IMR-90 (cell line): ENCODE measurements at regions not wholly inside any gene's neighbourhood (a gene's known extent, or its start where the extent isn't known, plus 50 kb on each side); places are given as distances from the start of the nearest gene placed in this dataset.

Source experiments
- ATAC-seq: fragments of 200-7000 bp; cut with Tn5 transposase; 2 replicates; pipeline ENCODE4 v1.9.1; 2020; ENCODE audit warnings: low read depth, mild to moderate bottlenecking, moderate library complexity
- BruUV-seq: library from RNA; stranded (reverse); fragments of 400-500 nt; replicated peaks from 2 replicates; lab custom pipeline; 2021; lab: Mats Ljungman, UMichigan
- CTCF ChIA-PET: fragments of 300-600 bp; formaldehyde crosslinking; extraction: SDS; loops from one replicate; lab custom pipeline; 2021; ENCODE audit warnings: antibody characterized with exemption; lab: Yijun Ruan, JAX
- POLR2A ChIA-PET: fragments of 300-600 bp; sonication (Branson Sonifier 250); formaldehyde crosslinking; loops from one replicate; lab custom pipeline; 2022; ENCODE audit warnings: antibody characterized with exemption; ENCODE audit not compliant: unreplicated experiment; lab: Charles Lee
- DNase-seq: peaks from one replicate; pipeline ENCODE4 v3.0.0; 2013
- H2AFZ ChIP-seq: replicated peaks from 2 replicates; pipeline ENCODE3; 2013; ENCODE audit warnings: low read length, mild to moderate bottlenecking; ENCODE audit not compliant: poor library complexity
- H2AK5ac ChIP-seq: 2 replicates; pipeline ENCODE4 v1.6.1; 2013; ENCODE audit warnings: low read depth, low read length, inconsistent platforms
- H2AK9ac ChIP-seq: replicated peaks from 2 replicates; pipeline ENCODE3; 2013; ENCODE audit warnings: mild to moderate bottlenecking, low read depth, low read length, moderate library complexity; ENCODE audit not compliant: poor library complexity
- H2BK120ac ChIP-seq: 2 replicates; pipeline ENCODE4 v1.6.1; 2013; ENCODE audit warnings: low read depth, low read length, inconsistent platforms
- H2BK15ac ChIP-seq: 3 replicates; pipeline ENCODE4 v1.6.1; 2013; ENCODE audit warnings: low read depth, low read length, inconsistent platforms
- H2BK20ac ChIP-seq: 2 replicates; pipeline ENCODE4 v1.6.1; 2013; ENCODE audit warnings: low read depth, mild to moderate bottlenecking, inconsistent platforms, low read length, moderate library complexity
- H2BK5ac ChIP-seq: 2 replicates; pipeline ENCODE4 v1.6.1; 2013; ENCODE audit warnings: mild to moderate bottlenecking, low read depth, low read length, inconsistent platforms; ENCODE audit not compliant: poor library complexity, severe bottlenecking
- H3K14ac ChIP-seq: replicated peaks from 2 replicates; pipeline ENCODE4 v1.6.1; 2013; ENCODE audit warnings: low read depth, low read length, inconsistent platforms
- H3K18ac ChIP-seq: 2 replicates; pipeline ENCODE4 v1.6.1; 2013; ENCODE audit warnings: low read depth, low read length, control low read depth
- H3K23ac ChIP-seq: 2 replicates; pipeline ENCODE4 v1.6.1; 2013; ENCODE audit warnings: low read depth, low read length, inconsistent platforms
- H3K27ac ChIP-seq: 2 replicates; pipeline ENCODE4 v1.5.1; 2013; ENCODE audit warnings: mild to moderate bottlenecking, control low read depth, low read length; ENCODE audit not compliant: insufficient read depth
- H3K27me3 ChIP-seq: 2 replicates; pipeline ENCODE4 v1.6.1; 2013; ENCODE audit warnings: low read length; ENCODE audit not compliant: control insufficient read depth, insufficient read depth
- H3K36me3 ChIP-seq: 2 replicates; pipeline ENCODE4 v1.6.1; 2013; ENCODE audit warnings: low read length, mixed read lengths; ENCODE audit not compliant: control insufficient read depth, insufficient read depth
- H3K4ac ChIP-seq: 2 replicates; pipeline ENCODE4 v1.6.1; 2013; ENCODE audit warnings: low read depth, low read length, inconsistent platforms
- H3K4me1 ChIP-seq: 2 replicates; pipeline ENCODE4 v1.6.1; 2013; ENCODE audit warnings: low read length, mixed read lengths; ENCODE audit not compliant: control insufficient read depth, insufficient read depth
- H3K4me2 ChIP-seq: 2 replicates; pipeline ENCODE4 v1.6.1; 2013; ENCODE audit warnings: low read depth, mild to moderate bottlenecking, control low read depth, low read length, moderate library complexity
- H3K4me3 ChIP-seq: 2 replicates; pipeline ENCODE4 v1.5.1; 2013; ENCODE audit warnings: low read depth, mild to moderate bottlenecking, control low read depth, low read length, moderate library complexity; ENCODE audit not compliant: insufficient read depth
- H3K56ac ChIP-seq: 2 replicates; pipeline ENCODE4 v1.6.1; 2013; ENCODE audit warnings: low read length, inconsistent platforms; ENCODE audit not compliant: insufficient read depth; ENCODE audit errors: extremely low read depth
- H3K79me1 ChIP-seq, 2 experiments: 2 replicates each; pipeline ENCODE4 v1.6.1; 2013; ENCODE audit warnings: low read length in 2 of 2, inconsistent platforms in 1 of 2, low read depth in 1 of 2
- H3K9ac ChIP-seq: 2 replicates; pipeline ENCODE4 v1.6.1; 2013; ENCODE audit warnings: low read depth, low read length, control low read depth
- H3K9me1 ChIP-seq: 2 replicates; pipeline ENCODE4 v1.6.1; 2013; ENCODE audit warnings: low read length, inconsistent platforms; ENCODE audit not compliant: insufficient read depth
- H3K9me3 ChIP-seq: 2 replicates; pipeline ENCODE4 v1.6.1; 2013; ENCODE audit warnings: low read length; ENCODE audit not compliant: control insufficient read depth, insufficient read depth
- H4K20me1 ChIP-seq: 2 replicates; pipeline ENCODE4 v1.6.1; 2013; ENCODE audit warnings: low read length, inconsistent platforms; ENCODE audit not compliant: insufficient read depth
- H4K5ac ChIP-seq: 2 replicates; pipeline ENCODE4 v1.6.1; 2013; ENCODE audit warnings: mild to moderate bottlenecking, low read depth, low read length, control low read depth
- H4K8ac ChIP-seq, 2 experiments: 2 replicates each; pipeline ENCODE4 v1.6.1; 2013; ENCODE audit warnings: low read depth in 2 of 2, low read length in 2 of 2, control low read depth in 1 of 2, inconsistent platforms in 1 of 2
- H4K91ac ChIP-seq: 2 replicates; pipeline ENCODE4 v1.6.1; 2013; ENCODE audit warnings: low read depth, low read length, inconsistent platforms; ENCODE audit not compliant: insufficient read depth
- BHLHE40 ChIP-seq: fragments of 150-350 bp; IDR thresholded peaks from 2 replicates; pipeline ENCODE4 v1.6.1; 2016; ENCODE audit warnings: mild to moderate bottlenecking, low read depth, low read length
- CEBPB ChIP-seq: IDR thresholded peaks from 2 replicates; pipeline ENCODE4 v1.6.1; 2012; ENCODE audit warnings: low read depth, low read length, improper control_type of control experiment
- ELK1 ChIP-seq: fragments of 150-350 bp; IDR thresholded peaks from 2 replicates; pipeline ENCODE4 v1.6.1; 2016; ENCODE audit warnings: low read depth, mild to moderate bottlenecking, low read length, moderate library complexity, borderline replicate concordance
- FOS ChIP-seq: fragments of 150-350 bp; IDR thresholded peaks from 2 replicates; pipeline ENCODE4 v1.6.1; 2016; ENCODE audit warnings: low read depth, low read length
- MXI1 ChIP-seq: IDR thresholded peaks from 2 replicates; pipeline ENCODE4 v1.6.1; 2012; ENCODE audit warnings: low read depth, mild to moderate bottlenecking, low read length, moderate library complexity, borderline replicate concordance
- POLR2A ChIP-seq: IDR thresholded peaks from 2 replicates; pipeline ENCODE4 v1.6.1; 2012; ENCODE audit warnings: mild to moderate bottlenecking, low read depth, low read length
- RFX5 ChIP-seq: IDR thresholded peaks from 2 replicates; pipeline ENCODE4 v1.8.0; 2012; ENCODE audit warnings: low read depth, mild to moderate bottlenecking, low read length, moderate library complexity
- SMC3 ChIP-seq: fragments of 150-350 bp; IDR thresholded peaks from 2 replicates; pipeline ENCODE4 v1.6.1; 2016; ENCODE audit warnings: low read depth, mild to moderate bottlenecking, antibody characterized with exemption, low read length, moderate library complexity
- WGBS, 2 experiments: methylation state at CpG; one replicate each; pipeline versions ENCODE4 v1.1.5 to v1.1.7; 2013; ENCODE audit warnings: missing lambda C conversion rate in 2 of 2; ENCODE audit not compliant: insufficient read length in 1 of 2; ENCODE audit errors: extremely low coverage in 2 of 2; 5-methylcytosine and 5-hydroxymethylcytosine counted together
- dilution Hi-C: fragments of 300-500 bp; cut with HindIII; formaldehyde crosslinking; loops from one replicate; pipeline ENCODE4 v1.14.3; 2018; ENCODE audit warnings: low sequenced_read_pairs; ENCODE audit not compliant: unreplicated experiment
- in situ Hi-C: fragments of 300-500 bp; cut with MboI; formaldehyde crosslinking; loops from 3 replicates; pipeline ENCODE4 v1.14.3; 2019; ENCODE audit warnings: low sequenced_read_pairs, inconsistent platforms, mixed read lengths
- intact Hi-C: fragments of 100-400 bp; cut with micrococcal nuclease; formaldehyde crosslinking; loops from 2 replicates; pipeline ENCODE4 v1.10.0; 2022
- TF ChIP-seq, protein P1 (sequence below): conservative IDR thresholded peaks from 2 replicates; pipeline ENCODE4 v1.5.1; 2012; ENCODE audit warnings: mild to moderate bottlenecking, low read depth, low read length, improper control_type of control experiment
- TF ChIP-seq, protein P2 (sequence below): fragments of 150-350 bp; IDR thresholded peaks from 2 replicates; pipeline ENCODE4 v1.6.1; 2017; ENCODE audit warnings: mild to moderate bottlenecking, antibody characterized with exemption, low read length, low read depth

- no peaks in the 10 kb centered on the region for H3K79me1 ChIP-seq
- H4K91ac ChIP-seq = no peak overlapping the region
- in situ Hi-C loops = no loop called here
- no peak overlapping the region for H3K23ac ChIP-seq
- H3K56ac ChIP-seq = no peak overlapping the region
- H4K8ac ChIP-seq = no peak overlapping the region
- no TSS peak for BruUV-seq
- no peak overlapping the region for H2AFZ ChIP-seq
- WGBS, 2 experiments = no CpG with 5 or more reads among the region's 4 CpGs
- dilution Hi-C loops = no loop called here
- no peak overlapping the region for H3K27ac ChIP-seq
- no peak overlapping the region for H2AK9ac ChIP-seq
- no peaks in the 10 kb centered on the region for H3K9me3 ChIP-seq
- no peak overlapping the region for H3K4me2 ChIP-seq
- no peak overlapping the region for H2BK120ac ChIP-seq
- no peak overlapping the region for H3K4me3 ChIP-seq
- POLR2A ChIA-PET = no interaction called here
- no peak overlapping the region for H3K4ac ChIP-seq
- no peak overlapping the region for H3K14ac ChIP-seq
- TF ChIP-seq FOS (no peak), MXI1 (no peak), BHLHE40 (no peak), ELK1 (no peak), SMC3 (no peak), CEBPB (no peak), RFX5 (no peak), POLR2A (no peak)
- TF ChIP-seq, protein P1, sequence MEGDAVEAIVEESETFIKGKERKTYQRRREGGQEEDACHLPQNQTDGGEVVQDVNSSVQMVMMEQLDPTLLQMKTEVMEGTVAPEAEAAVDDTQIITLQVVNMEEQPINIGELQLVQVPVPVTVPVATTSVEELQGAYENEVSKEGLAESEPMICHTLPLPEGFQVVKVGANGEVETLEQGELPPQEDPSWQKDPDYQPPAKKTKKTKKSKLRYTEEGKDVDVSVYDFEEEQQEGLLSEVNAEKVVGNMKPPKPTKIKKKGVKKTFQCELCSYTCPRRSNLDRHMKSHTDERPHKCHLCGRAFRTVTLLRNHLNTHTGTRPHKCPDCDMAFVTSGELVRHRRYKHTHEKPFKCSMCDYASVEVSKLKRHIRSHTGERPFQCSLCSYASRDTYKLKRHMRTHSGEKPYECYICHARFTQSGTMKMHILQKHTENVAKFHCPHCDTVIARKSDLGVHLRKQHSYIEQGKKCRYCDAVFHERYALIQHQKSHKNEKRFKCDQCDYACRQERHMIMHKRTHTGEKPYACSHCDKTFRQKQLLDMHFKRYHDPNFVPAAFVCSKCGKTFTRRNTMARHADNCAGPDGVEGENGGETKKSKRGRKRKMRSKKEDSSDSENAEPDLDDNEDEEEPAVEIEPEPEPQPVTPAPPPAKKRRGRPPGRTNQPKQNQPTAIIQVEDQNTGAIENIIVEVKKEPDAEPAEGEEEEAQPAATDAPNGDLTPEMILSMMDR = no peak
- TF ChIP-seq, protein P2, sequence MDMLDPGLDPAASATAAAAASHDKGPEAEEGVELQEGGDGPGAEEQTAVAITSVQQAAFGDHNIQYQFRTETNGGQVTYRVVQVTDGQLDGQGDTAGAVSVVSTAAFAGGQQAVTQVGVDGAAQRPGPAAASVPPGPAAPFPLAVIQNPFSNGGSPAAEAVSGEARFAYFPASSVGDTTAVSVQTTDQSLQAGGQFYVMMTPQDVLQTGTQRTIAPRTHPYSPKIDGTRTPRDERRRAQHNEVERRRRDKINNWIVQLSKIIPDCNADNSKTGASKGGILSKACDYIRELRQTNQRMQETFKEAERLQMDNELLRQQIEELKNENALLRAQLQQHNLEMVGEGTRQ = no peak
- H3K27me3 ChIP-seq = no peaks in the 10 kb centered on the region
- H3K36me3 ChIP-seq = no peaks in the 10 kb centered on the region
- no peak overlapping the region for H2BK15ac ChIP-seq
- no peaks in the 10 kb centered on the region for H4K20me1 ChIP-seq
- no peak overlapping the region for H2BK5ac ChIP-seq
- DNase-seq = no peak
- intact Hi-C loops = no loop called here
- ATAC-seq = no peak
- CTCF ChIA-PET = no interaction called here
- H3K9ac ChIP-seq = no peak overlapping the region
- no peaks in the 10 kb centered on the region for H3K9me1 ChIP-seq
- no peak overlapping the region for H4K5ac ChIP-seq
- H2BK20ac ChIP-seq = no peak overlapping the region
- H3K4me1 ChIP-seq = no peaks in the 10 kb centered on the region
- no peak overlapping the region for H2AK5ac ChIP-seq
- no peak overlapping the region for H3K18ac ChIP-seq
Observed at GRCh38 chr3:152669560-152669959, 165.4 kb upstream of the P2RY1 start.
